Stomach smooth muscle (tissue), 2 donors: ENCODE measurements at regions not wholly inside any gene's neighbourhood (a gene's known extent, or its start where the extent isn't known, plus 50 kb on each side); places are given as distances from the start of the nearest gene placed in this dataset.

Experiments
- H3K27ac ChIP-seq: one replicate; pipeline ENCODE4 v1.7.0; 2013; ENCODE audit warnings: mild to moderate bottlenecking, low read length, inconsistent platforms
- H3K27me3 ChIP-seq, 2 donors: one replicate each; pipeline ENCODE4 v1.7.0; 2013; ENCODE audit warnings: low read length in 2 of 2; ENCODE audit not compliant: insufficient read depth in 2 of 2, control insufficient read depth in 1 of 2
- H3K36me3 ChIP-seq, 2 donors: one replicate each; pipeline ENCODE4 v1.7.0; 2013; ENCODE audit warnings: low read length in 2 of 2; ENCODE audit not compliant: control insufficient read depth in 2 of 2, insufficient read depth in 2 of 2
- H3K4me1 ChIP-seq: one replicate; pipeline ENCODE4 v1.7.0; 2013; ENCODE audit warnings: low read length; ENCODE audit not compliant: control insufficient read depth, insufficient read depth
- H3K4me3 ChIP-seq, 2 donors: one replicate each; pipeline ENCODE4 v1.7.0; 2013; ENCODE audit warnings: low read length in 2 of 2
- H3K9ac ChIP-seq, 2 donors: one replicate each; pipeline ENCODE4 v1.7.0; 2013; ENCODE audit warnings: low read length in 2 of 2, mild to moderate bottlenecking in 1 of 2
- H3K9me3 ChIP-seq, 2 donors: one replicate each; pipeline ENCODE4 v1.7.0; 2013; ENCODE audit warnings: low read length in 2 of 2; ENCODE audit not compliant: control insufficient read depth in 2 of 2
- donor health status: healthy.
- donor health status: Pancreatic carcinoma.

DNA sequence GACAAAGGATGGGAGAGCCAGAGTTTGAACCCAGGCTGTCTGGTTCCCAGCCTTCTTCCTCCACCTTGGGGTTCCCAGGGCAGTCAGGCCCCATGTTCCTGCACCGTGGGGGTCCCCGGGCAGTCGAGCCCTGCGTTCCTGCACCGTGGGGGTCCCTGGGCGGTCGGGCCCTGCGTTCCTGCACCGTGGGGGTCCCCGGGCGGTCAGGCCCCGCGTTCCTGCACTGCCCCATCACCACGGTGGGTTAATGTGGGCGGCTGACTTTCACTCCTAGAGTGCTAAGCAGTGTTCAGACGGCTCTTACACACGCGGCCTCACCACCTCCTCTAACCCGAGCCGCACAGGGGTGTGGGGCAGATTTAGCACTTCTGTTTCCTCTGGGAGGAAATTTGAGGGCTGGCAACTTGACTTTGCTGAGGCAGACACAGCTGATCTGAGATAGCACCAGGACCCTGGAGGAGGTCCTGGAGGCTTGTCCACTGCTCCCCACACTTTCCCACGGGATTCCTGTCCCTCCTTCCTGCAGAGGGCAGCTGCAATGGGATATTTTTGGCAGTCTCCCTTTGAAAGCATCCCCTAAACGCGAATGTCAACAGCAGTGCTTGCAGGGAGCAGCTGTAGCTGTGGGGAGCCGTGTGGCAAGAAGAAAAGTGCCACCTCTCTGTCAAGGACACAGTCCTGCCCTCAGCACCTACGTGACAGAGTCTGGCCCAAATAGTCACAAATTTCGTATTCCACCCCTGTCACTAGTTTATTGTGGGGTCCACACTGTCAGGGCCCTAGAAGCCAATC, 239.4 kb downstream of the TEX29 start:
- Histone ChIP-seq H3K36me3 (no peaks in the 10 kb centered on the region), H3K27ac (no peak overlapping the region), H3K27me3 (peaks cover 0 to 16% of the 10 kb centered on the region in 2 donors)

GRCh38 chr13:111561091-111561781, 240.8 kb downstream of the TEX29 start:
- Histone ChIP-seq H3K4me3 (no peak overlapping the region), H3K9me3 (no peaks in the 10 kb centered on the region), H3K36me3 (no peaks in the 10 kb centered on the region), H3K9ac (no peak overlapping the region), H3K27me3 (peaks cover 0 to 13% of the 10 kb centered on the region in 2 donors), H3K27ac (no peak overlapping the region), H3K4me1 (no peaks in the 10 kb centered on the region)

More for the DNA sequence above, 239.4 kb downstream of the TEX29 start:
- H3K4me1 ChIP-seq, result no peaks in the 10 kb centered on the region
- no peak overlapping the region for H3K9ac ChIP-seq
- no peak overlapping the region for H3K4me3 ChIP-seq
- H3K9me3 ChIP-seq, result no peaks in the 10 kb centered on the region

- H3K27me3 ChIP-seq, result peaks cover 0 to 13% of the 10 kb centered on the region in 2 donors
- no peaks in the 10 kb centered on the region for H3K9me3 ChIP-seq
- H3K27ac ChIP-seq, result no peak overlapping the region
- no peak overlapping the region for H3K9ac ChIP-seq
- no peaks in the 10 kb centered on the region for H3K36me3 ChIP-seq
- no peak overlapping the region for H3K4me3 ChIP-seq
- H3K4me1 ChIP-seq, result no peaks in the 10 kb centered on the region
These were observed 242.3 kb downstream of the TEX29 start for GRCh38 chr13:111562716-111563115.

- Histone ChIP-seq H3K27me3 (peaks cover 3 to 18% of the 10 kb centered on the region in 2 donors), H3K27ac (no peak overlapping the region), H3K4me1 (no peaks in the 10 kb centered on the region), H3K9ac (no peak overlapping the region), H3K4me3 (no peak overlapping the region), H3K36me3 (no peaks in the 10 kb centered on the region), H3K9me3 (peaks cover 10% of the 10 kb centered on the region in 2 donors)
These were observed 244.2 kb downstream of the TEX29 start for GRCh38 chr13:111564606-111565005.

GRCh38 chr13:111565400-111565799, 245.0 kb downstream of the TEX29 start:
- Histone ChIP-seq H3K9me3 (peaks cover 10% of the 10 kb centered on the region in 2 donors), H3K27ac (no peak overlapping the region), H3K4me1 (no peaks in the 10 kb centered on the region), H3K27me3 (peaks cover 3 to 15% of the 10 kb centered on the region in 2 donors), H3K36me3 (no peaks in the 10 kb centered on the region), H3K4me3 (no peak overlapping the region), H3K9ac (no peak overlapping the region)

GRCh38 chr13:111566567-111566966, 246.1 kb downstream of the TEX29 start:
- Histone ChIP-seq H3K27ac (no peak overlapping the region), H3K9ac (no peak overlapping the region), H3K27me3 (peaks cover 3 to 15% of the 10 kb centered on the region in 2 donors), H3K4me1 (no peaks in the 10 kb centered on the region), H3K36me3 (no peaks in the 10 kb centered on the region), H3K9me3 (peaks cover 10% of the 10 kb centered on the region in 2 donors), H3K4me3 (no peak overlapping the region)

DNA sequence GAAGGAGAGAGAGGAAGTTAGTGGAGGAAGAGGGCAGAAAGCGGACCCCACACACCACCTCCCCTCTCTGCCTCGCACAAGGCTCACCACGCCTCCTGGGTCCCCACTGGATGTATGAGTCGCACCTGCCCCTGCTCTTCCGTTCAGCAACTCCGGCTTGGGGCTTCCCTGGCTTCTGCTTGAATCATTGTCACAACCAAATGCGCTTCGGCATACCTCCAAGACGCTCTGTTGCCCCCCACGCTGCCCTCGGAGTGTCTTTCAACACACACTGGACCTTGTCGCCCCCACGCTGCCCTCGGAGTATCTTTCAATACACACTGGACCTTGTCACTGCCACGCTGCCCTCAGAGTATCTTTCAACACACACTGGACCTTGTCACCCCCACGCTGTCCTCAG, 247.2 kb downstream of the TEX29 start:
- Histone ChIP-seq H3K27me3 (peaks cover 3 to 16% of the 10 kb centered on the region in 2 donors), H3K27ac (no peak overlapping the region), H3K9me3 (peaks cover 10% of the 10 kb centered on the region in 2 donors)

GRCh38 chr13:111568290-111568689, 247.8 kb downstream of the TEX29 start:
- no peak overlapping the region for H3K4me3 ChIP-seq
- no peak overlapping the region for H3K9ac ChIP-seq
- H3K36me3 ChIP-seq, result no peaks in the 10 kb centered on the region
- no peaks in the 10 kb centered on the region for H3K4me1 ChIP-seq
- no peak overlapping the region for H3K27ac ChIP-seq
- H3K27me3 ChIP-seq, result peaks cover 3 to 16% of the 10 kb centered on the region in 2 donors
- H3K9me3 ChIP-seq, result peaks cover 10% of the 10 kb centered on the region in 2 donors

More for the DNA sequence above, 247.2 kb downstream of the TEX29 start:
- no peak overlapping the region for H3K4me3 ChIP-seq
- H3K4me1 ChIP-seq, result no peaks in the 10 kb centered on the region
- H3K9ac ChIP-seq, result no peak overlapping the region
- no peaks in the 10 kb centered on the region for H3K36me3 ChIP-seq

DNA sequence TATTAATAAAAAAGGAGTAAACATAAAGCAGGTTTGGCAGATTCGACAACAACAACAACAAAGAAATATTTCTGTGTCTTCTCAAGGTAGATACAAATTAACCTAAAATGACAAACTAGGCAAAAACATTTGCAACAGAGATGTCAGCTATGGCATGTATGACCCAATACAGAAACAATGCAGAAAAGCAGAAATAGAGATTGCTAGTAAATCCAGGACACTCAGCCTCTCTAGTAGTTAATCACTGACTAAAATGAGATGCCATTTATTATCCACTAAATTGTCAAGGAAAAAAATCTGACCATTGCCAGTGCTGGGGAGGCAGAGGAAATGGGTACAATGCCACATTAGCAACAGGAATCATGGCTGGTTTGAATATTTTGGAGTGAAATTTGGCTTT, 250.5 kb downstream of the TEX29 start:
- no peak overlapping the region for H3K27ac ChIP-seq
- H3K9ac ChIP-seq, result no peak overlapping the region
- H3K27me3 ChIP-seq, result peaks cover 3 to 15% of the 10 kb centered on the region in 2 donors
- H3K9me3 ChIP-seq, result peaks cover 19 to 21% of the 10 kb centered on the region in 2 donors
- no peaks in the 10 kb centered on the region for H3K36me3 ChIP-seq
- no peak overlapping the region for H3K4me3 ChIP-seq
- H3K4me1 ChIP-seq, result no peaks in the 10 kb centered on the region

DNA sequence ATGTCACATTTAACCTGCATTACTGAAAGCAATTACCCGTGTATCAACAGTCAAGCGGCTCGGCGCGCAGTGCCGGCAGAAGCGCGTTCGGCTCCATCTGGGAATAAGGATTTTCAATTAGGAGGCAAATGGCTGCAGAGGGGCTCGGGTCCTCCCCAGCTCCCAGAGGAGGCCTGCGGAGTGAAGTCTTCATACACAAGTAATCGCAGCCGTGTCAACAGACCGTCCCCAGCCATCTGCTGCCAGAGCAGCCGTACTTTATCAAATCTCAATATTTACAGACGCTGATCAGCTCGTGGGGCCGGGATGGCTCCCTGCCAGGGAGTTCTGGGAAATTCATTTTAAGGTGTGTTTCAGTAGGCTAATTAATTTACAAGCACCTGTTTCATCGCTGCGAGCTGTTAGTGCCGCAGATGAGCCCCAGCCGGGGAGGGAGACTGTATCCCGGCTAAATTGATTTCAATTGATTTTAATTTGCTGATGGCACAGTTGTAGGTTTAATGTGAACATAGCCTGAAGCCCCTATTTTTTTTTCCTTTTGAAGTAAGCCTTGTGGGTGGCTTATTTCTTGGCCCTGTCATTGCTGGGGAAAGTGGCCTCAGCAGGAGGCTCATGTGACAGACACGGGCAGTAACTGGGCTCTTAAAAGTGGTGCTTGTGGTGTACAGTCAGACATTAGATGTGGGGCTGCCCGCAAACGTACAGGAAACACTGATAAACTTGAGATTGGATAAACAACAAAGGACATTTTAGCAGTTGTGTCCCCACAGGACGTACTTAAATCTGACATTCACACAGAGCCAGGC, 252.7 kb downstream of the TEX29 start:
- Histone ChIP-seq H3K9ac (no peak overlapping the region), H3K27ac (no peak overlapping the region), H3K36me3 (no peaks in the 10 kb centered on the region), H3K4me3 (no peak overlapping the region), H3K27me3 (peaks cover 6 to 9% of the 10 kb centered on the region in 2 donors), H3K9me3 (peaks cover 15 to 21% of the 10 kb centered on the region in 2 donors), H3K4me1 (no peaks in the 10 kb centered on the region)
